PC-9 (cell line): ENCODE measurements at regions not wholly inside any gene's neighbourhood (a gene's known extent, or its start where the extent isn't known, plus 50 kb on each side); places are given as distances from the start of the nearest gene placed in this dataset.

ENCODE experiments used
- EZH2 ChIP-seq: fragments of 200-600 bp; sonication (generic); IDR thresholded peaks from 2 replicates; pipeline ENCODE4 v1.8.0; 2017; ENCODE audit warnings: antibody characterized with exemption, low read depth
- TF ChIP-seq, protein P1 (sequence below): fragments of 200-600 bp; sonication (generic); conservative IDR thresholded peaks from 2 replicates; pipeline ENCODE4 v1.6.1; 2017; ENCODE audit warnings: mixed run types, antibody characterized with exemption, mild to moderate bottlenecking, moderate library complexity

GRCh38 chr7:133470-133869 lies 58.9 kb upstream of the FAM20C start:
- TF ChIP-seq, protein P1, sequence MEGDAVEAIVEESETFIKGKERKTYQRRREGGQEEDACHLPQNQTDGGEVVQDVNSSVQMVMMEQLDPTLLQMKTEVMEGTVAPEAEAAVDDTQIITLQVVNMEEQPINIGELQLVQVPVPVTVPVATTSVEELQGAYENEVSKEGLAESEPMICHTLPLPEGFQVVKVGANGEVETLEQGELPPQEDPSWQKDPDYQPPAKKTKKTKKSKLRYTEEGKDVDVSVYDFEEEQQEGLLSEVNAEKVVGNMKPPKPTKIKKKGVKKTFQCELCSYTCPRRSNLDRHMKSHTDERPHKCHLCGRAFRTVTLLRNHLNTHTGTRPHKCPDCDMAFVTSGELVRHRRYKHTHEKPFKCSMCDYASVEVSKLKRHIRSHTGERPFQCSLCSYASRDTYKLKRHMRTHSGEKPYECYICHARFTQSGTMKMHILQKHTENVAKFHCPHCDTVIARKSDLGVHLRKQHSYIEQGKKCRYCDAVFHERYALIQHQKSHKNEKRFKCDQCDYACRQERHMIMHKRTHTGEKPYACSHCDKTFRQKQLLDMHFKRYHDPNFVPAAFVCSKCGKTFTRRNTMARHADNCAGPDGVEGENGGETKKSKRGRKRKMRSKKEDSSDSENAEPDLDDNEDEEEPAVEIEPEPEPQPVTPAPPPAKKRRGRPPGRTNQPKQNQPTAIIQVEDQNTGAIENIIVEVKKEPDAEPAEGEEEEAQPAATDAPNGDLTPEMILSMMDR, result no peak
- no peak for TF ChIP-seq EZH2
